H9 (cell line): ENCODE measurements at regions not wholly inside any gene's neighbourhood (a gene's known extent, or its start where the extent isn't known, plus 50 kb on each side); places are given as distances from the start of the nearest gene placed in this dataset.

Experiments
- DNase-seq: peaks from one replicate; pipeline ENCODE4 v3.0.0-alpha.2; 2017
- H2AFZ ChIP-seq: one replicate; pipeline ENCODE4 v1.6.1; 2013; ENCODE audit warnings: mild to moderate bottlenecking, low read length, control low read depth, moderate library complexity
- H2AK5ac ChIP-seq: 2 replicates; pipeline ENCODE4 v1.6.1; 2013; ENCODE audit warnings: low read length, control low read depth, mixed read lengths; ENCODE audit not compliant: insufficient read length
- H2BK120ac ChIP-seq: one replicate; pipeline ENCODE4 v1.6.1; 2013; ENCODE audit warnings: low read depth, mild to moderate bottlenecking, low read length, control low read depth, inconsistent platforms; ENCODE audit not compliant: poor library complexity, severe bottlenecking
- H2BK12ac ChIP-seq: 2 replicates; pipeline ENCODE4 v1.6.1; 2013; ENCODE audit warnings: low read length, control low read depth, mixed read lengths, low read depth; ENCODE audit not compliant: insufficient read length
- H2BK15ac ChIP-seq: 2 replicates; pipeline ENCODE4 v1.6.1; 2013; ENCODE audit warnings: low read depth, low read length, control low read depth
- H2BK20ac ChIP-seq: one replicate; pipeline ENCODE4 v1.6.1; 2013; ENCODE audit warnings: low read depth, mild to moderate bottlenecking, low read length, control low read depth, inconsistent platforms; ENCODE audit not compliant: poor library complexity, severe bottlenecking
- H2BK5ac ChIP-seq: 2 replicates; pipeline ENCODE4 v1.6.1; 2013; ENCODE audit warnings: low read length, control low read depth, mixed read lengths; ENCODE audit not compliant: insufficient read length
- H3K14ac ChIP-seq: 2 replicates; pipeline ENCODE4 v1.6.1; 2013; ENCODE audit warnings: low read length, control low read depth; ENCODE audit not compliant: insufficient read depth
- H3K18ac ChIP-seq: 2 replicates; pipeline ENCODE4 v1.6.1; 2013; ENCODE audit warnings: low read depth, mild to moderate bottlenecking, mixed read lengths, low read length, control low read depth; ENCODE audit not compliant: insufficient read length
- H3K23ac ChIP-seq: 2 replicates; pipeline ENCODE4 v1.6.1; 2013; ENCODE audit warnings: low read length, control low read depth, mixed read lengths, low read depth; ENCODE audit not compliant: insufficient read length
- H3K23me2 ChIP-seq: 2 replicates; pipeline ENCODE4 v1.6.1; 2013; ENCODE audit warnings: low read depth, mild to moderate bottlenecking, mixed read lengths, low read length, control low read depth; ENCODE audit not compliant: insufficient read length, poor library complexity, severe bottlenecking
- H3K27ac ChIP-seq: 2 replicates; pipeline ENCODE4 v1.5.1; 2013; ENCODE audit warnings: low read length, control low read depth, mixed read lengths, low read depth; ENCODE audit not compliant: insufficient read length
- H3K27me3 ChIP-seq: 2 replicates; pipeline ENCODE4 v1.6.1; 2013; ENCODE audit warnings: low read length, control low read depth, inconsistent platforms; ENCODE audit not compliant: insufficient read depth
- H3K4ac ChIP-seq: 2 replicates; pipeline ENCODE4 v1.6.1; 2013; ENCODE audit warnings: low read depth, mild to moderate bottlenecking, control low read depth, inconsistent platforms, low read length, moderate library complexity
- H3K4me1 ChIP-seq: 2 replicates; pipeline ENCODE4 v1.6.1; 2013; ENCODE audit warnings: low read length, control low read depth, inconsistent platforms; ENCODE audit not compliant: insufficient read depth
- H3K4me2 ChIP-seq: 2 replicates; pipeline ENCODE4 v1.6.1; 2013; ENCODE audit warnings: low read length, control low read depth, mixed read lengths; ENCODE audit not compliant: insufficient read length, insufficient read depth
- H3K56ac ChIP-seq: 2 replicates; pipeline ENCODE4 v1.6.1; 2013; ENCODE audit warnings: low read depth, mild to moderate bottlenecking, mixed read lengths, low read length, control low read depth; ENCODE audit not compliant: insufficient read length
- H3K79me1 ChIP-seq: 2 replicates; pipeline ENCODE4 v1.6.1; 2013; ENCODE audit warnings: low read depth, mild to moderate bottlenecking, moderate library complexity, low read length, control low read depth, inconsistent platforms; ENCODE audit not compliant: insufficient read depth, poor library complexity, severe bottlenecking
- H3K79me2 ChIP-seq: 2 replicates; pipeline ENCODE4 v1.6.1; 2013; ENCODE audit warnings: low read length, control low read depth, inconsistent platforms; ENCODE audit not compliant: insufficient read depth
- H3K9ac ChIP-seq: 2 replicates; pipeline ENCODE4 v1.6.1; 2013; ENCODE audit warnings: low read length, control low read depth, mixed read lengths; ENCODE audit not compliant: insufficient read length; ENCODE audit errors: extremely low read depth
- H3K9me3 ChIP-seq: one replicate; pipeline ENCODE4 v1.6.1; 2013; ENCODE audit warnings: low read depth, low read length, inconsistent platforms; ENCODE audit not compliant: control insufficient read depth
- H3T11ph ChIP-seq: one replicate; pipeline ENCODE4 v1.6.1; 2013; ENCODE audit warnings: mild to moderate bottlenecking, low read length, control low read depth, inconsistent platforms
- H4K20me1 ChIP-seq: one replicate; pipeline ENCODE4 v1.6.1; 2013; ENCODE audit not compliant: control insufficient read depth, insufficient read length, insufficient read depth
- H4K5ac ChIP-seq: 2 replicates; pipeline ENCODE4 v1.6.1; 2013; ENCODE audit warnings: low read depth, mild to moderate bottlenecking, mixed read lengths, low read length, control low read depth; ENCODE audit not compliant: insufficient read length
- H4K8ac ChIP-seq: replicated peaks from 2 replicates; pipeline ENCODE4 v1.6.1; 2013; ENCODE audit warnings: low read length, control low read depth, mixed read lengths, low read depth; ENCODE audit not compliant: insufficient read length
- H4K91ac ChIP-seq: 2 replicates; pipeline ENCODE4 v1.6.1; 2013; ENCODE audit warnings: low read depth, mild to moderate bottlenecking, moderate library complexity, mixed read lengths, low read length, control low read depth; ENCODE audit not compliant: insufficient read length
- H3K27ac Mint-ChIP-seq, 3 experiments: 2 replicates in 2 of 3; 3 replicates in 1 of 3; pipeline ENCODE4 v1.8.0; 2020 to 2021; ENCODE audit warnings: mixed read lengths in 3 of 3, mild to moderate bottlenecking in 1 of 3, moderate library complexity in 1 of 3
- H3K27me3 Mint-ChIP-seq: 2 replicates; pipeline ENCODE4 v1.8.0; 2021; ENCODE audit warnings: low read depth, mild to moderate bottlenecking, moderate library complexity, mixed read lengths
- H3K36me3 Mint-ChIP-seq, 3 experiments: 2 replicates in 2 of 3; 3 replicates in 1 of 3; pipeline ENCODE4 v1.8.0; 2020 to 2021; ENCODE audit warnings: low read depth in 3 of 3, mixed read lengths in 3 of 3; ENCODE audit not compliant: insufficient read depth in 1 of 3
- H3K4me1 Mint-ChIP-seq, 2 experiments: 2 replicates each; pipeline ENCODE4 v1.8.0; 2020; ENCODE audit warnings: mixed read lengths in 2 of 2
- H3K4me3 Mint-ChIP-seq, 2 experiments: 2 replicates in 1 of 2; 3 replicates in 1 of 2; pipeline ENCODE4 v1.8.0; 2020 to 2021; ENCODE audit warnings: mild to moderate bottlenecking in 2 of 2, mixed read lengths in 2 of 2, moderate library complexity in 1 of 2
- H3K9me3 Mint-ChIP-seq, 2 experiments: 2 replicates in 1 of 2; 3 replicates in 1 of 2; pipeline ENCODE4 v1.8.0; 2020; ENCODE audit warnings: mild to moderate bottlenecking in 2 of 2, mixed read lengths in 2 of 2, moderate library complexity in 1 of 2
- CTCF ChIP-seq: fragments of 200-600 bp; sonication (generic); conservative IDR thresholded peaks from 3 replicates; pipeline ENCODE4 v1.8.0; 2021; ENCODE audit warnings: antibody characterized with exemption, mild to moderate bottlenecking
- WGBS: extraction: QIAGEN DNeasy Blood & Tissue Kit; methylation state at CpG from one replicate; pipeline ENCODE4 v1.1.7; 2013; ENCODE audit warnings: missing lambda C conversion rate, low lambda C conversion rate, mixed read lengths; ENCODE audit not compliant: insufficient read length; ENCODE audit errors: extremely low coverage; 5-methylcytosine and 5-hydroxymethylcytosine counted together

GRCh38 chr7:106588422-106589197, 72.3 kb downstream of the CCDC71L start:
- no CpG with 5 or more reads among the region's 10 CpGs for WGBS
- H3K23me2 ChIP-seq, result no peaks in the 10 kb centered on the region
- H4K91ac ChIP-seq, result no peak overlapping the region
- H2BK120ac ChIP-seq, result no peak overlapping the region
- Mint-ChIP-seq H3K27me3 (peaks cover 2% of the 10 kb centered on the region; the same call in 1 of the 2 replicates), H3K9me3 (peaks cover 2 to 6% of the 10 kb centered on the region in 2 experiments; a peak in 3 of 5 replicates), H3K4me1 (peaks cover 3 to 8% of the 10 kb centered on the region in 2 experiments; a peak in 2 of 4 replicates), H3K36me3 (no peaks in the 10 kb centered on the region; a peak in 1 of 7 replicates), H3K4me3 (no peak overlapping the region), H3K27ac (no peak overlapping the region; a peak in 1 of 7 replicates)
- no peak overlapping the region for H3K4me2 ChIP-seq
- H3K56ac ChIP-seq, result no peak overlapping the region
- no peak overlapping the region for H2AFZ ChIP-seq
- H3K14ac ChIP-seq, result no peak overlapping the region
- H2BK12ac ChIP-seq, result no peak overlapping the region
- TF ChIP-seq CTCF, result no peak
- H3K79me2 ChIP-seq, result no peaks in the 10 kb centered on the region
- H2BK5ac ChIP-seq, result no peak overlapping the region
- no peak overlapping the region for H2AK5ac ChIP-seq
- no peaks in the 10 kb centered on the region for H3K79me1 ChIP-seq
- no peaks in the 10 kb centered on the region for H4K20me1 ChIP-seq
- H2BK15ac ChIP-seq, result no peak overlapping the region
- H3K9me3 ChIP-seq, result no peaks in the 10 kb centered on the region
- H3K9ac ChIP-seq, result no peak overlapping the region
- no peak overlapping the region for H3K23ac ChIP-seq
- no peak overlapping the region for H3K27ac ChIP-seq
- H4K5ac ChIP-seq, result no peak overlapping the region
- no peak overlapping the region for H4K8ac ChIP-seq
- H3K4ac ChIP-seq, result no peak overlapping the region
- H3K18ac ChIP-seq, result no peak overlapping the region
- no peak overlapping the region for H2BK20ac ChIP-seq
- no peak overlapping the region for H3T11ph ChIP-seq
- DNase-seq, result no peak
- no peaks in the 10 kb centered on the region for H3K27me3 ChIP-seq
- no peaks in the 10 kb centered on the region for H3K4me1 ChIP-seq
